ENCODE measurements at regions not wholly inside any gene's neighbourhood (a gene's known extent, or its start where the extent isn't known, plus 50 kb on each side); places are given as distances from the start of the nearest gene placed in this dataset.

DNA sequence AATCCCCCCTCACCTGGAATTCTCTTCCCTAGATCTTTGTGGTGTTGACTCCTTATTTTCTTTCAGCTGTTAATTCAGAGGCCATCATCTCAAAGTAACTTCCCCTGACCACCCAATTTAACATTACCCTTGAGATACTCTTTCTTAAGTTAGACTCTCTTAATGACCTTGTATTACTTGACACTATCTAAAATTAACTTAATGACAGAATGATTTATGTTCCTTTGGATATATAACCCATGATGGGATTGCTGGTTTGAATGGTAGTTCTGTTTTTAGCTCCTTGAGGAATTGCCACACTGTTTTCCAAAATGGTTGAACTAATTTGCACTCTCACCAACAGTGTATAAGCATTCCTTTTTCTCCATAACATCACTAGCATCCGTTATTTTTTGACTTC is 298.0 kb downstream of the NNT start:
- Histone ChIP-seq H3K9ac (ENCODE audit: insufficient read depth, low read depth, low read length) (no peak overlapping the region), H3K4me3 (replicated peaks in 1 of 3; ENCODE audit: insufficient read depth in 1 of 3, low read depth in 2 of 3, low read length in 3 of 3) (no peak overlapping the region)
- no TSS peak for BruUV-seq (replicated peaks)

DNA sequence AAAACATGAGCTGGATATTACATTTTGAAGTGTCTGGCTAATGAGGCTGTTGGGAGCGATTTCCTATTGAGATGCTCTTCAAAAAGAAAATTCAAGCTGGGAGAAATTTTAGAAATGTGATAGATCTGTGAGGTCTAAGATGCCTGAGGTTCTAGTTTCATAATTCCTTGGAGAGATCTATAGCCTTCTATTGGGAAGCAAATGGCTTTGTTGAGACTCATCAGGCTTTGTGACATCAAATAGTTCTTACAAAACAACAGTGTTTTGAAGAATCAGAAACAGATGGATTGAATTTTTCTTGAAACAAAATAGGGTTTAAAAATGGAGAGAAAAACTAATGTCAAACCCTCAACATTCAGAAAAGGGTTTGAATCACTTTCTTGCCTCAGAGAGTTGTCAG is 292.9 kb downstream of the NNT start:
- in situ Hi-C loops (cut with HindIII; ENCODE audit: extremely low pct_ligation_motif_present, low pct_unique_long_range_greater_than_20kb) (no loop called here), intact Hi-C loops (cut with micrococcal nuclease; ENCODE audit: unreplicated experiment) (no loop called here)
- WGBS (ENCODE audit: low lambda C conversion rate): 3% methylated on average over 1 of the region's 1 CpG
- Histone ChIP-seq H3K4me2 (ENCODE audit: low read depth, low read length) (no peak overlapping the region), H3K27me3 (ENCODE audit: control insufficient read depth in 1 of 2, insufficient read depth in 2 of 2, low read length in 2 of 2) (no peaks in the 10 kb centered on the region; a peak in 1 of 5 replicates), H3K4me3 (replicated peaks in 1 of 3; ENCODE audit: insufficient read depth in 1 of 3, low read depth in 2 of 3, low read length in 3 of 3) (no peak overlapping the region), H3K4me1 (ENCODE audit: insufficient read depth, low read length) (no peaks in the 10 kb centered on the region), H3K79me2 (ENCODE audit: insufficient read depth, low read length) (no peaks in the 10 kb centered on the region), H3K27ac (ENCODE audit: extremely low read length, insufficient read depth, low read length) (no peak overlapping the region), H3K9me3 (ENCODE audit: low read length) (no peaks in the 10 kb centered on the region), H3K9ac (ENCODE audit: insufficient read depth, low read depth, low read length) (no peak overlapping the region), H4K20me1 (ENCODE audit: insufficient read depth, low read length) (no peaks in the 10 kb centered on the region), H3K36me3 (replicated peaks in 1 of 2; ENCODE audit: control insufficient read depth in 1 of 2, insufficient read depth in 2 of 2, low read length in 2 of 2) (no peaks in the 10 kb centered on the region), H2AFZ (ENCODE audit: low read length) (no peak overlapping the region)
- ATAC-seq (no peak), DNase-seq (ENCODE audit: low spot score) (no peak), FAIRE-seq (no peak)
- POLR2A ChIA-PET: no interaction called here
- CTCF ChIA-PET (ENCODE audit: low intra/inter-chr PET ratio, low total read pairs): no interaction called here
- no TSS peak for BruUV-seq (replicated peaks)
- no peak for TF ChIP-seq ZNF83 (CRISPR knock-in tag; IDR thresholded peaks at IDR 0.05; ENCODE audit: borderline replicate concordance)
- TF ChIP-seq, protein P1, sequence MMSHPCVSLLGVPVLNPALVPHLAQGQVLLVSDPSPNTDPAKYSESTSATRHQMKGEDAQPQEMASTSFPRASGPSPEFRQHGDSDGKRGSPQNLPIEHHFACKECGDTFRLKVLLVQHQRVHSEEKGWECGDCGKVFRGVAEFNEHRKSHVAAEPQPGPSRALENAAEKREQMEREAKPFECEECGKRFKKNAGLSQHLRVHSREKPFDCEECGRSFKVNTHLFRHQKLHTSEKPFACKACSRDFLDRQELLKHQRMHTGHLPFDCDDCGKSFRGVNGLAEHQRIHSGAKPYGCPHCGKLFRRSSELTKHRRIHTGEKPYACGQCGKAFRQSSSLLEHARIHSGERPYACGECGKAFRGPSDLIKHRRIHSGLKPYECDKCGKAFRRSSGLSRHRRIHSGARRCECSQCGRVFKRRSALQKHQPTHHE (CRISPR knock-in tag; IDR thresholded peaks at IDR 0.05; ENCODE audit: borderline replicate concordance): no peak
- no peak for TF ChIP-seq SRSF4 (IDR thresholded peaks at IDR 0.05; ENCODE audit: low read depth, low read length, poor library complexity, severe bottlenecking)
- TF ChIP-seq ZC3H13 (CRISPR knock-in tag; IDR thresholded peaks at IDR 0.05): no peak
- TF ChIP-seq HNRNPLL (IDR thresholded peaks at IDR 0.05; ENCODE audit: low read depth, low read length, poor library complexity, severe bottlenecking): no peak
- no peak for TF ChIP-seq ZFP41 (CRISPR knock-in tag; IDR thresholded peaks at IDR 0.05; ENCODE audit: borderline replicate concordance)
- TF ChIP-seq, protein P2, sequence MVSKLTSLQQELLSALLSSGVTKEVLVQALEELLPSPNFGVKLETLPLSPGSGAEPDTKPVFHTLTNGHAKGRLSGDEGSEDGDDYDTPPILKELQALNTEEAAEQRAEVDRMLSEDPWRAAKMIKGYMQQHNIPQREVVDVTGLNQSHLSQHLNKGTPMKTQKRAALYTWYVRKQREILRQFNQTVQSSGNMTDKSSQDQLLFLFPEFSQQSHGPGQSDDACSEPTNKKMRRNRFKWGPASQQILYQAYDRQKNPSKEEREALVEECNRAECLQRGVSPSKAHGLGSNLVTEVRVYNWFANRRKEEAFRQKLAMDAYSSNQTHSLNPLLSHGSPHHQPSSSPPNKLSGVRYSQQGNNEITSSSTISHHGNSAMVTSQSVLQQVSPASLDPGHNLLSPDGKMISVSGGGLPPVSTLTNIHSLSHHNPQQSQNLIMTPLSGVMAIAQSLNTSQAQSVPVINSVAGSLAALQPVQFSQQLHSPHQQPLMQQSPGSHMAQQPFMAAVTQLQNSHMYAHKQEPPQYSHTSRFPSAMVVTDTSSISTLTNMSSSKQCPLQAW (CRISPR knock-in tag; IDR thresholded peaks at IDR 0.05): no peak
- no peak for TF ChIP-seq ERF (CRISPR knock-in tag; IDR thresholded peaks at IDR 0.05)
- TF ChIP-seq ZNF264 (CRISPR knock-in tag; IDR thresholded peaks at IDR 0.05): no peak
- no peak for TF ChIP-seq CENPX (CRISPR knock-in tag; IDR thresholded peaks at IDR 0.05)
- TF ChIP-seq ZNF775 (CRISPR knock-in tag; IDR thresholded peaks at IDR 0.05; ENCODE audit: borderline replicate concordance): no peak
- TF ChIP-seq, protein P3, sequence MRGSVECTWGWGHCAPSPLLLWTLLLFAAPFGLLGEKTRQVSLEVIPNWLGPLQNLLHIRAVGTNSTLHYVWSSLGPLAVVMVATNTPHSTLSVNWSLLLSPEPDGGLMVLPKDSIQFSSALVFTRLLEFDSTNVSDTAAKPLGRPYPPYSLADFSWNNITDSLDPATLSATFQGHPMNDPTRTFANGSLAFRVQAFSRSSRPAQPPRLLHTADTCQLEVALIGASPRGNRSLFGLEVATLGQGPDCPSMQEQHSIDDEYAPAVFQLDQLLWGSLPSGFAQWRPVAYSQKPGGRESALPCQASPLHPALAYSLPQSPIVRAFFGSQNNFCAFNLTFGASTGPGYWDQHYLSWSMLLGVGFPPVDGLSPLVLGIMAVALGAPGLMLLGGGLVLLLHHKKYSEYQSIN (CRISPR knock-in tag; IDR thresholded peaks at IDR 0.05; ENCODE audit: borderline replicate concordance): no peak
- no peak for TF ChIP-seq ZNF354B (CRISPR knock-in tag; IDR thresholded peaks at IDR 0.05)

More for the DNA sequence above, 298.0 kb downstream of the NNT start:
- no peaks in the 10 kb centered on the region for H3K9me3 ChIP-seq (ENCODE audit: low read length)
- WGBS (ENCODE audit: low lambda C conversion rate): 3% methylated on average over 1 of the region's 1 CpG
- no peak overlapping the region for H3K27ac ChIP-seq (ENCODE audit: extremely low read length, insufficient read depth, low read length)
- no peaks in the 10 kb centered on the region for H3K4me1 ChIP-seq (ENCODE audit: insufficient read depth, low read length)
- no peaks in the 10 kb centered on the region for H3K27me3 ChIP-seq (ENCODE audit: control insufficient read depth in 1 of 2, insufficient read depth in 2 of 2, low read length in 2 of 2)
- no peak overlapping the region for H3K4me2 ChIP-seq (ENCODE audit: low read depth, low read length)
- DNase-seq (ENCODE audit: low spot score) (no peak), ATAC-seq (no peak), FAIRE-seq (peak; percentile 39)
- ChIA-PET POLR2A (no interaction called here), CTCF (ENCODE audit: low intra/inter-chr PET ratio, low total read pairs) (no interaction called here)
- H4K20me1 ChIP-seq (ENCODE audit: insufficient read depth, low read length): no peaks in the 10 kb centered on the region
- TF ChIP-seq ATM (IDR thresholded peaks at IDR 0.05; ENCODE audit: borderline replicate concordance) (no peak), ZNF709 (CRISPR knock-in tag; IDR thresholded peaks at IDR 0.05) (no peak), EHMT2 (IDR thresholded peaks at IDR 0.05; ENCODE audit: borderline replicate concordance, low read depth, low read length) (no peak), HDAC6 (IDR thresholded peaks at IDR 0.05; ENCODE audit: low read depth, low read length) (no peak), RELA (CRISPR knock-in tag; IDR thresholded peaks at IDR 0.05) (no peak)
- TF ChIP-seq, protein P4, sequence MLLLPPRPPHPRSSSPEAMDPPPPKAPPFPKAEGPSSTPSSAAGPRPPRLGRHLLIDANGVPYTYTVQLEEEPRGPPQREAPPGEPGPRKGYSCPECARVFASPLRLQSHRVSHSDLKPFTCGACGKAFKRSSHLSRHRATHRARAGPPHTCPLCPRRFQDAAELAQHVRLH (CRISPR knock-in tag; IDR thresholded peaks at IDR 0.05; ENCODE audit: borderline replicate concordance, low read depth): no peak
- in situ Hi-C loops (cut with HindIII; ENCODE audit: extremely low pct_ligation_motif_present, low pct_unique_long_range_greater_than_20kb): no loop called here
- H2AFZ ChIP-seq (ENCODE audit: low read length): no peak overlapping the region
- H3K79me2 ChIP-seq (ENCODE audit: insufficient read depth, low read length): no peaks in the 10 kb centered on the region
- intact Hi-C loops (cut with micrococcal nuclease; ENCODE audit: unreplicated experiment): no loop called here
- no peaks in the 10 kb centered on the region for H3K36me3 ChIP-seq (replicated peaks in 1 of 2; ENCODE audit: control insufficient read depth in 1 of 2, insufficient read depth in 2 of 2, low read length in 2 of 2)

All from HepG2 (cell line).